WTC11 (cell line): ENCODE measurements at regions not wholly inside any gene's neighbourhood (a gene's known extent, or its start where the extent isn't known, plus 50 kb on each side); places are given as distances from the start of the nearest gene placed in this dataset.

ENCODE experiments used
- ATAC-seq: fragments of 200-7000 bp; cut with Tn5 transposase; 2 replicates; pipeline ENCODE4 v1.10.0; 2021; ENCODE audit warnings: mild to moderate bottlenecking, moderate library complexity
- CTCF ChIA-PET: fragments of 300-600 bp; sonication (Branson Sonifier 250); formaldehyde crosslinking; loops from one replicate; lab custom pipeline; 2021; ENCODE audit warnings: antibody characterized with exemption; lab: Charles Lee
- POLR2A ChIA-PET: fragments of 350-600 bp; sonication (Branson Sonifier 250); formaldehyde crosslinking; loops from one replicate; lab custom pipeline; 2021; ENCODE audit warnings: antibody characterized with exemption; lab: Charles Lee
- DNase-seq: peaks from one replicate; pipeline ENCODE4 v3.0.0; 2021; ENCODE audit warnings: low spot score
- H3K27ac Mint-ChIP-seq: 2 replicates; pipeline ENCODE4 v1.8.0; 2021; ENCODE audit warnings: mixed read lengths
- H3K27me3 Mint-ChIP-seq: 2 replicates; pipeline ENCODE4 v1.8.0; 2021; ENCODE audit warnings: low read depth, mild to moderate bottlenecking, moderate library complexity, mixed read lengths
- H3K36me3 Mint-ChIP-seq: 2 replicates; pipeline ENCODE4 v1.8.0; 2021; ENCODE audit warnings: mixed read lengths
- H3K4me1 Mint-ChIP-seq: 2 replicates; pipeline ENCODE4 v1.8.0; 2022; ENCODE audit warnings: mixed read lengths
- H3K4me3 Mint-ChIP-seq: 2 replicates; pipeline ENCODE4 v1.8.0; 2021; ENCODE audit warnings: mild to moderate bottlenecking, moderate library complexity, mixed read lengths
- H3K9me3 Mint-ChIP-seq: 2 replicates; pipeline ENCODE4 v1.8.0; 2021; ENCODE audit warnings: mixed read lengths
- AR ChIP-seq: fragments of 250-450 bp; sonication (Bioruptor Pico); IDR thresholded peaks from 2 replicates; pipeline ENCODE4 v1.9.0; 2021; ENCODE audit warnings: mild to moderate bottlenecking
- E2F1 ChIP-seq: sonication (generic); formaldehyde crosslinking; IDR thresholded peaks from 2 replicates; pipeline ENCODE4 v1.8.0; 2022; ENCODE audit warnings: mild to moderate bottlenecking, missing genetic modification reagents
- FOXK1 ChIP-seq: sonication (generic); formaldehyde crosslinking; IDR thresholded peaks from 2 replicates; pipeline ENCODE4 v1.8.0; 2022; ENCODE audit warnings: mild to moderate bottlenecking, moderate library complexity, missing genetic modification reagents
- GABPB1 ChIP-seq: sonication (generic); formaldehyde crosslinking; IDR thresholded peaks from 2 replicates; pipeline ENCODE4 v1.8.1; 2023; ENCODE audit warnings: mild to moderate bottlenecking, missing genetic modification reagents
- IRF2 ChIP-seq: sonication (generic); formaldehyde crosslinking; IDR thresholded peaks from 2 replicates; pipeline ENCODE4 v1.8.0; 2022; ENCODE audit warnings: low read depth, missing genetic modification reagents, borderline replicate concordance
- MAX ChIP-seq: sonication (generic); formaldehyde crosslinking; IDR thresholded peaks from 2 replicates; pipeline ENCODE4 v1.8.0; 2022; ENCODE audit warnings: mild to moderate bottlenecking, missing genetic modification reagents
- MLX ChIP-seq: sonication (generic); formaldehyde crosslinking; IDR thresholded peaks from 2 replicates; pipeline ENCODE4 v1.8.1; 2023; ENCODE audit warnings: mild to moderate bottlenecking, missing genetic modification reagents, moderate library complexity
- SMAD4 ChIP-seq: sonication (generic); formaldehyde crosslinking; IDR thresholded peaks from 2 replicates; pipeline ENCODE4 v1.8.0; 2022; ENCODE audit warnings: mild to moderate bottlenecking, missing genetic modification reagents
- SOX15 ChIP-seq: fragments of 250-450 bp; sonication (Bioruptor Pico); IDR thresholded peaks from 2 replicates; pipeline ENCODE4 v1.9.0; 2021; ENCODE audit warnings: mild to moderate bottlenecking
- TCF7 ChIP-seq: sonication (generic); formaldehyde crosslinking; IDR thresholded peaks from 2 replicates; pipeline ENCODE4 v1.8.0; 2022; ENCODE audit warnings: mild to moderate bottlenecking, low read depth, missing genetic modification reagents, moderate library complexity
- ZNF138 ChIP-seq: sonication (generic); formaldehyde crosslinking; conservative IDR thresholded peaks from 2 replicates; pipeline ENCODE4 v1.8.1; 2022; ENCODE audit warnings: mild to moderate bottlenecking, moderate library complexity, missing genetic modification reagents
- ZNF263 ChIP-seq: sonication (generic); formaldehyde crosslinking; IDR thresholded peaks from 2 replicates; pipeline ENCODE4 v1.8.1; 2022; ENCODE audit warnings: low read depth, mild to moderate bottlenecking, moderate library complexity, missing genetic modification reagents
- ZNF317 ChIP-seq: sonication (generic); formaldehyde crosslinking; IDR thresholded peaks from 2 replicates; pipeline ENCODE4 v1.8.1; 2023; ENCODE audit warnings: low read depth, mild to moderate bottlenecking, moderate library complexity, missing genetic modification reagents, borderline replicate concordance
- ZNF425 ChIP-seq: fragments of 250-450 bp; sonication (Bioruptor Pico); conservative IDR thresholded peaks from 2 replicates; pipeline ENCODE4 v1.9.0; 2021; ENCODE audit warnings: mild to moderate bottlenecking
- ZNF532 ChIP-seq: fragments of 250-450 bp; sonication (Bioruptor Pico); IDR thresholded peaks from 2 replicates; pipeline ENCODE4 v1.9.0; 2021; ENCODE audit warnings: mild to moderate bottlenecking, borderline replicate concordance
- ZSCAN18 ChIP-seq: fragments of 250-450 bp; sonication (Bioruptor Pico); IDR thresholded peaks from 2 replicates; pipeline ENCODE4 v2.1.2; 2022; ENCODE audit warnings: mild to moderate bottlenecking, moderate library complexity

- no peak for TF ChIP-seq AR
- no peak for TF ChIP-seq ZNF263 (CRISPR knock-in tag)
- TF ChIP-seq SMAD4 (CRISPR knock-in tag) = no peak
- TF ChIP-seq ZSCAN18 (CRISPR knock-in tag) = no peak
- TF ChIP-seq ZNF532 (CRISPR knock-in tag) = no peak
- TF ChIP-seq ZNF138 (CRISPR knock-in tag) = no peak
- TF ChIP-seq IRF2 = no peak
- TF ChIP-seq MLX (CRISPR knock-in tag) = no peak
- no peak for TF ChIP-seq MAX (CRISPR knock-in tag)
- TF ChIP-seq ZNF317 = no peak
These were observed 201.1 kb downstream of the ACTR3 start (continued) for GRCh38 chr2:114091010-114091409.

GRCh38 chr2:114108249-114108648 lies 218.4 kb downstream of the ACTR3 start:
- POLR2A ChIA-PET = no interaction called here
- CTCF ChIA-PET = interaction anchor here (1.2 kb wide), 1 partner anchor 129 kb away, joined by 3 read pairs; no protein-coding TSS in a partner anchor

More at GRCh38 chr2:114108249-114108648, 218.4 kb downstream of the ACTR3 start:
- DNase-seq (no peak), ATAC-seq (no peak)
- peaks cover 42% of the 10 kb centered on the region for H3K36me3 Mint-ChIP-seq
- peak overlapping the region; percentile 27; the same call in 1 of the 2 replicates for H3K4me3 Mint-ChIP-seq
- 0 out of 2 replicates have a peak overlapping the region, but pooled peaks have one; percentile 76 for H3K27ac Mint-ChIP-seq
- peaks cover 21% of the 10 kb centered on the region for H3K4me1 Mint-ChIP-seq
- TF ChIP-seq GABPB1 (CRISPR knock-in tag) = no peak
- no peak for TF ChIP-seq ZNF425 (CRISPR knock-in tag)
- no peak for TF ChIP-seq FOXK1 (CRISPR knock-in tag)
- TF ChIP-seq MLX (CRISPR knock-in tag) = no peak
- no peak for TF ChIP-seq TCF7 (CRISPR knock-in tag)
- no peak for TF ChIP-seq SOX15 (CRISPR knock-in tag)
- TF ChIP-seq E2F1 = no peak
- peaks cover 3% of the 10 kb centered on the region; the same call in 1 of the 2 replicates for H3K27me3 Mint-ChIP-seq
- H3K9me3 Mint-ChIP-seq = peaks cover 72% of the 10 kb centered on the region
